Lower lobe of right lung (tissue), 2 donors: ENCODE measurements at regions not wholly inside any gene's neighbourhood (a gene's known extent, or its start where the extent isn't known, plus 50 kb on each side); places are given as distances from the start of the nearest gene placed in this dataset.

Experiments used
- ATAC-seq, 2 donors: fragments of 200-7000 bp; cut with Tn5 transposase; one replicate each; pipeline ENCODE4 v1.9.1; 2020 to 2022; ENCODE audit warnings: mild to moderate bottlenecking in 2 of 2, moderate library complexity in 2 of 2
- DNase-seq: peaks from one replicate; pipeline ENCODE4 v3.0.0-alpha.2; 2020
- H3K27ac ChIP-seq: fragments of 200-600 bp; one replicate; pipeline ENCODE4 v1.8.0; 2022
- H3K27me3 ChIP-seq: fragments of 200-600 bp; one replicate; pipeline ENCODE4 v1.8.0; 2022; ENCODE audit warnings: low read depth
- H3K36me3 ChIP-seq: fragments of 200-600 bp; one replicate; pipeline ENCODE4 v1.8.0; 2022; ENCODE audit warnings: mild to moderate bottlenecking
- H3K4me1 ChIP-seq: fragments of 200-600 bp; one replicate; pipeline ENCODE4 v1.8.0; 2022
- H3K4me3 ChIP-seq: fragments of 200-600 bp; one replicate; pipeline ENCODE4 v1.8.0; 2022; ENCODE audit warnings: mild to moderate bottlenecking
- H3K9me3 ChIP-seq: fragments of 200-600 bp; one replicate; pipeline ENCODE4 v1.8.0; 2022
- CTCF ChIP-seq: fragments of 200-600 bp; IDR thresholded peaks from one replicate; pipeline ENCODE4 v1.8.0; 2022; ENCODE audit warnings: antibody characterized with exemption, mild to moderate bottlenecking
- intact Hi-C: fragments of 100-400 bp; cut with DNase I; formaldehyde crosslinking; loops from one replicate; pipeline ENCODE4 v1.11.0; 2022
- donor health status: DM: no; HTN: yes; CAD: no; lungs with severe emphysema.

GRCh38 chr17:53344778-53345177 lies 477.9 kb upstream of the KIF2B start:
- ATAC-seq (no peak), DNase-seq (no peak)
- H3K27me3 ChIP-seq, result no peaks in the 10 kb centered on the region
- H3K27ac ChIP-seq, result no peak overlapping the region
- H3K4me3 ChIP-seq, result no peak overlapping the region
- no peak for TF ChIP-seq CTCF
- intact Hi-C loops, result no loop called here
- no peaks in the 10 kb centered on the region for H3K4me1 ChIP-seq
- no peaks in the 10 kb centered on the region for H3K36me3 ChIP-seq
- H3K9me3 ChIP-seq, result no peaks in the 10 kb centered on the region

GRCh38 chr17:53336281-53336680 lies 486.4 kb upstream of the KIF2B start:
- no peaks in the 10 kb centered on the region for H3K27me3 ChIP-seq
- no peak for ATAC-seq
- H3K27ac ChIP-seq, result no peak overlapping the region
- H3K4me1 ChIP-seq, result no peaks in the 10 kb centered on the region
- TF ChIP-seq CTCF, result no peak
- intact Hi-C loops, result no loop called here
- no peaks in the 10 kb centered on the region for H3K36me3 ChIP-seq
- no peaks in the 10 kb centered on the region for H3K9me3 ChIP-seq
- DNase-seq, result no peak
- no peak overlapping the region for H3K4me3 ChIP-seq

- H3K27me3 ChIP-seq, result no peaks in the 10 kb centered on the region
- no peak for DNase-seq
- intact Hi-C loops, result no loop called here
- H3K4me1 ChIP-seq, result no peaks in the 10 kb centered on the region
- no peak overlapping the region for H3K4me3 ChIP-seq
- no peak for ATAC-seq
- H3K36me3 ChIP-seq, result no peaks in the 10 kb centered on the region
- H3K27ac ChIP-seq, result no peak overlapping the region
- no peak for TF ChIP-seq CTCF
- H3K9me3 ChIP-seq, result no peaks in the 10 kb centered on the region
Observed at GRCh38 chr17:53335443-53335842, 487.3 kb upstream of the KIF2B start.

- intact Hi-C loops, result no loop called here
Observed at GRCh38 chr17:53330756-53331155, 492.0 kb upstream of the KIF2B start.

GRCh38 chr17:53321651-53322050 lies 501.1 kb upstream of the KIF2B start:
- no peak overlapping the region for H3K27ac ChIP-seq
- ATAC-seq (no peak), DNase-seq (no peak)
- TF ChIP-seq CTCF, result no peak
- no peaks in the 10 kb centered on the region for H3K9me3 ChIP-seq
- no peak overlapping the region for H3K4me3 ChIP-seq
- H3K36me3 ChIP-seq, result no peaks in the 10 kb centered on the region
- H3K4me1 ChIP-seq, result no peaks in the 10 kb centered on the region
- H3K27me3 ChIP-seq, result no peaks in the 10 kb centered on the region
- intact Hi-C loops, result no loop called here

More at GRCh38 chr17:53330756-53331155, 492.0 kb upstream of the KIF2B start:
- Histone ChIP-seq H3K27me3 (no peaks in the 10 kb centered on the region), H3K4me1 (no peaks in the 10 kb centered on the region), H3K4me3 (no peak overlapping the region), H3K36me3 (no peaks in the 10 kb centered on the region), H3K9me3 (no peaks in the 10 kb centered on the region), H3K27ac (no peak overlapping the region)
- no peak for TF ChIP-seq CTCF
- ATAC-seq, result no peak
- DNase-seq, result no peak

GRCh38 chr17:53319947-53320346 lies 502.8 kb upstream of the KIF2B start:
- intact Hi-C loops, result no loop called here
- no peak overlapping the region for H3K27ac ChIP-seq
- TF ChIP-seq CTCF, result no peak
- no peaks in the 10 kb centered on the region for H3K9me3 ChIP-seq
- H3K27me3 ChIP-seq, result no peaks in the 10 kb centered on the region
- no peaks in the 10 kb centered on the region for H3K36me3 ChIP-seq
- ATAC-seq (no peak), DNase-seq (no peak)
- H3K4me1 ChIP-seq, result no peaks in the 10 kb centered on the region
- no peak overlapping the region for H3K4me3 ChIP-seq
